ENCODE measurements at regions not wholly inside any gene's neighbourhood (a gene's known extent, or its start where the extent isn't known, plus 50 kb on each side); places are given as distances from the start of the nearest gene placed in this dataset.
A peak's percentile ranks its signal among the peaks of the same experiment; 100 is the strongest.

DNA sequence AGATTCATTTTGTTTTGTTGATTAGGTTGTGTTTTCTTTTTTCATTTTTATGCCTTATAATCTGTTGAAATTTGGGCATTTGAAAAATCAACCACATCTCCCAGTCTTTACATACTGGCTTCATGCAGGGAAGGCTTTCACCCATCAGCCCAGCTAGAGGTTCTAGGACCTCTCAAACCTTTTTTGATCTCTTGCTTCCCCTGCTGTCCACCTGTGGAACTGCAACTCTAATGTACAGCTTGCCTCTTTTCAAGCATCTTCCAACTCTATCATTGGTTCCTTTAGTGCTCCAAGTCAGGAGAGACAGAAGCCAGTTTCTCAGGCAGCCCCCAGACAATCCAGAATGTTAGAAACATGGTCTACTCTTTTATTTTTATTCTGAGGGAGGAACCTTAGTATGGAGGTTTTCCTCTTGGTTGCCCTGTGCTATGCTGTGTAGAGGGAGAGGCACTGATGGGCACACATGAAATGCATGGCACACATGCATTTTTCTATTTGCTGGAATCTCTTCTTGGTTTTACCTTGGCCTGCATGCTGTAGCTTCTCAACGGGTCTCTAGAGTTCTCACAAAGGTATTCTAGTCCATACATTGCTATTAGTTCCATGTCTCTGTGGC, 107.2 kb upstream of the L3MBTL4 start:
- Histone ChIP-seq H3K9me2 (ENCODE audit: insufficient read depth, low read length) (no peaks in the 10 kb centered on the region), H3K79me2 (replicated peaks; ENCODE audit: insufficient read depth, low read length) (no peaks in the 10 kb centered on the region), H3K36me3 (ENCODE audit: insufficient read depth, low read length) (no peaks in the 10 kb centered on the region), H3K9ac (ENCODE audit: low read length) (no peak overlapping the region), H2AFZ (ENCODE audit: low read depth, low read length) (no peak overlapping the region), H3K4me2 (ENCODE audit: low read length) (no peak overlapping the region), H3K9me3 (ENCODE audit: low read length) (no peaks in the 10 kb centered on the region), H3K27ac (ENCODE audit: low read length) (no peak overlapping the region), H3F3A (ENCODE audit: insufficient read depth, low read length, poor library complexity, severe bottlenecking) (no peaks in the 10 kb centered on the region), H4K20me1 (ENCODE audit: insufficient read depth) (no peaks in the 10 kb centered on the region), H3K4me3 (ENCODE audit: low read length) (no peak overlapping the region), H3K27me3 (ENCODE audit: insufficient read depth, low read depth, low read length) (no peaks in the 10 kb centered on the region)
- TF ChIP-seq TAF1 (IDR thresholded peaks at IDR 0.05; ENCODE audit: low read depth) (no peak), REST (IDR thresholded peaks at IDR 0.05; ENCODE audit: borderline replicate concordance) (no peak), POLR2AphosphoS5 (IDR thresholded peaks at IDR 0.05) (no peak), SMC3 (conservative IDR thresholded peaks at IDR 0.05; ENCODE audit: poor library complexity) (no peak), RAD21 (conservative IDR thresholded peaks at IDR 0.05) (no peak), MXI1 (conservative IDR thresholded peaks at IDR 0.05; ENCODE audit: poor library complexity, severe bottlenecking) (no peak)
- TF ChIP-seq, protein P1, sequence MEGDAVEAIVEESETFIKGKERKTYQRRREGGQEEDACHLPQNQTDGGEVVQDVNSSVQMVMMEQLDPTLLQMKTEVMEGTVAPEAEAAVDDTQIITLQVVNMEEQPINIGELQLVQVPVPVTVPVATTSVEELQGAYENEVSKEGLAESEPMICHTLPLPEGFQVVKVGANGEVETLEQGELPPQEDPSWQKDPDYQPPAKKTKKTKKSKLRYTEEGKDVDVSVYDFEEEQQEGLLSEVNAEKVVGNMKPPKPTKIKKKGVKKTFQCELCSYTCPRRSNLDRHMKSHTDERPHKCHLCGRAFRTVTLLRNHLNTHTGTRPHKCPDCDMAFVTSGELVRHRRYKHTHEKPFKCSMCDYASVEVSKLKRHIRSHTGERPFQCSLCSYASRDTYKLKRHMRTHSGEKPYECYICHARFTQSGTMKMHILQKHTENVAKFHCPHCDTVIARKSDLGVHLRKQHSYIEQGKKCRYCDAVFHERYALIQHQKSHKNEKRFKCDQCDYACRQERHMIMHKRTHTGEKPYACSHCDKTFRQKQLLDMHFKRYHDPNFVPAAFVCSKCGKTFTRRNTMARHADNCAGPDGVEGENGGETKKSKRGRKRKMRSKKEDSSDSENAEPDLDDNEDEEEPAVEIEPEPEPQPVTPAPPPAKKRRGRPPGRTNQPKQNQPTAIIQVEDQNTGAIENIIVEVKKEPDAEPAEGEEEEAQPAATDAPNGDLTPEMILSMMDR (IDR thresholded peaks at IDR 0.05; ENCODE audit: poor library complexity, severe bottlenecking), result peak; percentile 28

- H3K79me2 ChIP-seq (replicated peaks; ENCODE audit: insufficient read depth, low read length), result no peaks in the 10 kb centered on the region
- H4K20me1 ChIP-seq (ENCODE audit: insufficient read depth), result no peaks in the 10 kb centered on the region
- H2AFZ ChIP-seq (ENCODE audit: low read depth, low read length), result no peak overlapping the region
- no peaks in the 10 kb centered on the region for H3K36me3 ChIP-seq (ENCODE audit: insufficient read depth, low read length)
- H3K9ac ChIP-seq (ENCODE audit: low read length), result no peak overlapping the region
- no peaks in the 10 kb centered on the region for H3K9me3 ChIP-seq (ENCODE audit: low read length)
- TF ChIP-seq TAF1 (IDR thresholded peaks at IDR 0.05; ENCODE audit: low read depth), result no peak
- no peak for TF ChIP-seq SMC3 (conservative IDR thresholded peaks at IDR 0.05; ENCODE audit: poor library complexity)
- no peak for TF ChIP-seq REST (IDR thresholded peaks at IDR 0.05; ENCODE audit: borderline replicate concordance)
- no peak for TF ChIP-seq RAD21 (conservative IDR thresholded peaks at IDR 0.05)
- TF ChIP-seq POLR2AphosphoS5 (IDR thresholded peaks at IDR 0.05), result no peak
- TF ChIP-seq EP300 (conservative IDR thresholded peaks at IDR 0.05; ENCODE audit: poor library complexity, severe bottlenecking), result no peak
- no peak for TF ChIP-seq EZH2 (IDR thresholded peaks at IDR 0.05; ENCODE audit: borderline replicate concordance, insufficient read depth, low read length, poor library complexity, severe bottlenecking)
- TF ChIP-seq, protein P1 (IDR thresholded peaks at IDR 0.05; ENCODE audit: poor library complexity, severe bottlenecking), result no peak
- TF ChIP-seq MXI1 (conservative IDR thresholded peaks at IDR 0.05; ENCODE audit: poor library complexity, severe bottlenecking), result no peak
- no peaks in the 10 kb centered on the region for H3F3A ChIP-seq (ENCODE audit: insufficient read depth, low read length, poor library complexity, severe bottlenecking)
- H3K27me3 ChIP-seq (ENCODE audit: insufficient read depth, low read depth, low read length), result no peaks in the 10 kb centered on the region
- no peaks in the 10 kb centered on the region for H3K9me2 ChIP-seq (ENCODE audit: insufficient read depth, low read length)
- no peak overlapping the region for H3K27ac ChIP-seq (ENCODE audit: low read length)
- no peak overlapping the region for H3K4me2 ChIP-seq (ENCODE audit: low read length)
- no peak overlapping the region for H3K4me3 ChIP-seq (ENCODE audit: low read length)
Measured at GRCh38 chr18:6525604-6526003, 110.9 kb upstream of the L3MBTL4 start.

Data from neural cell (in vitro differentiated cells).